ENCODE measurements at regions not wholly inside any gene's neighbourhood (a gene's known extent, or its start where the extent isn't known, plus 50 kb on each side); places are given as distances from the start of the nearest gene placed in this dataset.

DNA sequence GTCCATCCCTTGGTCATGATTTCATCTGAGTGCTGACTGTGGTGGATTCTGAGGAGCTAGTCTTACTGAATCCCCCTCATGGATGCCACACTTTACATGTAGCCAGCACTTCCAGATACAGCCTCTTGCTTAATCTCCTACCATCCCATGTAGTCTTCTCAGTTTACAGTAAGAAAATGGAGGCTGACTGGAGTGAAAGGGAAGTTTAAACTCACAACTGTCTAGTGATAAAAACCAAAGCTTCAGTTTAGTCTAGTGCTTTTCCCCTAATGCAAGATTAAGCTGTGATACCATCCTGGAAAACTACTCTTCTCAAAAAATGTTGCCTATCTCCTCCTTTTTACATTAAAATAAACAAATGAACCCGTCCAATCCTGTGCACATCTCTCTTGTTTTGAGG, 146.8 kb upstream of the HES1 start:
- DNase-seq (ENCODE audit: low spot score): no peak

DNA sequence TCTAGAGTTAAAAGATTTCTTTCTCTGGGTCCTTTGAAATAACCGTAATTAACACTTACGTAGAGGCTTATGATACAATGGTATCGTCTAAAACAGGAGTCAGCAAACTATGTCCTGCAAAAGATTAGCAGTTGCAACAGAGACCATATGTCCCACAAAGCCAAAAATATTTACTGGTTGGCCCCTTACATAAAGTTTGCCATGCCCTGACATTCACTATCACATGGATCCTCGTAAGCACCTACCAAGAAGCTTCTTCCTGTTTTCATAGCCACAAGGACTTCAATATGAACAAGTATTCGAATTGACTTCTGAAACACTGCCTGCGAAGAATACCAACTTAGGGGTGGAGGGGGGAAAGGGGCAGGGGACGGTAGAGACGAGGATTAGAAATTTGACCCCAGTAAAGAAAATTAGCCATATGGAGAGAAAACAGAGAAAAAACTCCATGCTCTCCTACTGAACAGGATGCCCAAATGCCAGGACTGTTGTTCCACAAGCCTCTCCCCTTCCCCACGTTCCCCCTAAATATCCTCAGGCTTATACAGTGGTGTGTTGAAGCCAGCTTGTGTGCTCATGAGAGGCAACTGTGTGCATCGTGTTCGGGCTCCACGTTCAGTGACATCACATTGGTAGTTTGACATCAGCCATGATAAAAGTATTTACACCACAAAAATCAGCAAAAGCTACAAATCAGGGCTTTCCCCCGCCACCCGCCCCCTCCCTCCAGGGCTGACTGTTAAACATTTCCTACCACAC, 144.1 kb upstream of the HES1 start:
- DNase-seq (ENCODE audit: low spot score): no peak

GRCh38 chr3:193992425-193993037, 143.4 kb upstream of the HES1 start:
- no peak for DNase-seq (ENCODE audit: low spot score)

DNA sequence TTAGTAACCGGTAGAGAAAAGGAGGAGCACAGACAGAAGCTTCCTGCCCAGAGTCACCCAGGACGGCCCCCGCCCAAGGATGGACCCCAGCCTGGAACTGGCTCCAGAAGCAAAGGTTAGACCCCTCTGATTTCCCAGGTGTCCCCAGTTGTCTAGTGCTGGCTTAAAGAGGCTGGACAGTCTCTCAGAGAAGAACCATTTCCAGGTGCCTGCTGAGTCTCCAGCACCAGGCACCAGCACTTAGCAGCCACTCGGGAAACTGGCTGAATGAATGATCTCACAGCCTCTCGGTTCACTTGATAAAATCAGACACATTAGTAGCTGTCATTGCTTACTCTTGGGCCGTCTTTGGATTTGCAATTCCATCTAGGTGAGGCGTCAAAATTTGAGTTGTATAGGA, 139.7 kb upstream of the HES1 start:
- DNase-seq (ENCODE audit: low spot score): no peak

GRCh38 chr3:193996641-193997089, 139.3 kb upstream of the HES1 start:
- no peak for DNase-seq (ENCODE audit: low spot score)

- no peak for DNase-seq (ENCODE audit: low spot score)
Observed at GRCh38 chr3:193997228-193998122, 138.5 kb upstream of the HES1 start.

- DNase-seq (ENCODE audit: low spot score): no peak
Observed at GRCh38 chr3:193998123-193998448, 137.9 kb upstream of the HES1 start.

GRCh38 chr3:193998628-193999195, 137.2 kb upstream of the HES1 start:
- DNase-seq (ENCODE audit: low spot score): no peak

- DNase-seq (ENCODE audit: low spot score): no peak
Observed at GRCh38 chr3:194000100-194000499, 135.8 kb upstream of the HES1 start.

- no peak for DNase-seq (ENCODE audit: low spot score)
Observed at GRCh38 chr3:194000712-194001111, 135.2 kb upstream of the HES1 start.

DNA sequence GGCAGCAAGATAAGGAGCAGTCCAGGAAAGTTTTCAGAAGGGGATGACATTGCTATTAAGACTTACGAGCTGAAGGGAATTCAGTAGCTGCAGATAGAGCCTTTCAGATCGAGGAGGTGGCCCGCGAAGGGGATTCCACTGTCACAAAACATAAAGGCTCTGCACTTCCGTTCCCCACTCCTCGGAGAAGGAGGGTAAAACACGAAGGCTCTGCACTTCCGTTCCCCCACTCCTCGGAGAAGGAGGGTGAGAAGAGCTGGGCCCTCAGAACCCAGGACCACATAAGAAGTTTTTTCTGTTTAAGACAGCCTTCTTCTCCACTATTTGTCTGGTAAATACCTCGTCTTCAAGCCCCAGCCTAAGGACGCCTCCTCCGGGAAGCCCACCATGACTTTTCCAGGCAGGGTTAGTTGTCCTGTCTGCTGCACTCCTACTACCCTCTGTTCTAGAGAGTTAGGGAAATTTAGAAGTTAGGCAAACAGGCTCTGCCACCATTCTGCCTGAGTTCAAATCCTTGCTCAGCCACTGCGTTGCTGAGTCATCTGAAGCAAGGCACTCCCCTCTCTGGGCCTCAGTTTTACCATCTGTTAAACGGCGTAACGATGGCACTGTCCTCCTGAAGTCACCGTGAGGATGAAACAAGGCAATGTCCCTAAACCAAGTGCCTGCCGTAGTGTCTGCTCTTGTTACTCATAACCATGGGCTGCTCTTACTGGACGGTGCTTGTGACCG, 134.1 kb upstream of the HES1 start:
- no peak for DNase-seq (ENCODE audit: low spot score)

GRCh38 chr3:194003114-194004057, 132.6 kb upstream of the HES1 start:
- DNase-seq (ENCODE audit: low spot score): peak; percentile 89

- DNase-seq (ENCODE audit: low spot score): no peak
Observed at GRCh38 chr3:194005930-194006501, 129.9 kb upstream of the HES1 start.

- no peak for DNase-seq (ENCODE audit: low spot score)
Observed at GRCh38 chr3:194007592-194008337, 128.2 kb upstream of the HES1 start.

- no peak for DNase-seq (ENCODE audit: low spot score)
Observed at GRCh38 chr3:194009019-194009418, 126.9 kb upstream of the HES1 start.

GRCh38 chr3:194009892-194010533, 125.9 kb upstream of the HES1 start:
- DNase-seq (ENCODE audit: low spot score): no peak

GRCh38 chr3:194011807-194012206, 124.1 kb upstream of the HES1 start:
- DNase-seq (ENCODE audit: low spot score): no peak

GRCh38 chr3:194013928-194014327, 122.0 kb upstream of the HES1 start:
- no peak for DNase-seq (ENCODE audit: low spot score)

DNA sequence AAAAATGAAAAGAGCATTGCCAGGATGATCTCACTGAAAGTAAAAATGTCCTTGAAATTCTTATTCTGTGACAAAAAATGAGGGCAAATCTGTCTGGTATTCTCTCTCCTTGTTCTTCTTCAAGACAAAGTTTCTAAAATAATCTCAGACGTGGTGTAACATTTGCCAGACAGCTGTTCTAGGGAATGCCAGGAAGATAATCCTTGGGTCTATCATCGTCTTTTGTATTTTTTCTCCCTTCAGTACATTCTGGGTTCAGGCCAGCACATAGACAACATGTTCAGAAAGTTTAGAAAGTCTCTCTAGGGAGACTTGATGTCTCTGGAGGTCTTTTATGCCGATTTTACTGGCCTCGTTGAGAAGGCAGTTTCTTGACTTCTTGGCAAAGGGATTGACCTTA, 121.2 kb upstream of the HES1 start:
- DNase-seq (ENCODE audit: low spot score): no peak
